Thymus (tissue), 11 donors: ENCODE measurements at regions not wholly inside any gene's neighbourhood (a gene's known extent, or its start where the extent isn't known, plus 50 kb on each side); places are given as distances from the start of the nearest gene placed in this dataset.

Experiments used
- DNase-seq, 9 donors: peaks; one replicate each; pipeline ENCODE4 v3.0.0-alpha.2; 2013; ENCODE audit warnings: low spot score in 9 of 9, low read depth in 6 of 9, missing footprints in 1 of 9
- H3K27ac ChIP-seq, 2 donors: one replicate each; pipeline ENCODE4 v1.5.1; 2013; ENCODE audit warnings: control low read depth in 1 of 2, low read depth in 1 of 2, low read length in 1 of 2, mild to moderate bottlenecking in 1 of 2, moderate library complexity in 1 of 2
- H3K27me3 ChIP-seq, 2 donors: one replicate each; pipeline ENCODE4 v1.5.1; 2013; ENCODE audit warnings: low read length in 1 of 2; ENCODE audit not compliant: control insufficient read depth in 2 of 2, insufficient read depth in 1 of 2
- H3K36me3 ChIP-seq, 2 donors: one replicate each; pipeline ENCODE4 v1.5.1; 2013; ENCODE audit warnings: low read length in 1 of 2, mild to moderate bottlenecking in 1 of 2, moderate library complexity in 1 of 2; ENCODE audit not compliant: control insufficient read depth in 2 of 2, insufficient read depth in 2 of 2
- H3K4me1 ChIP-seq, 2 donors: one replicate each; pipeline ENCODE4 v1.5.1; 2013; ENCODE audit warnings: low read length in 2 of 2; ENCODE audit not compliant: control insufficient read depth in 2 of 2, insufficient read depth in 2 of 2
- H3K4me3 ChIP-seq, 2 donors: one replicate each; pipeline ENCODE4 v1.5.1; 2013; ENCODE audit warnings: low read length in 2 of 2, control low read depth in 1 of 2, mild to moderate bottlenecking in 1 of 2
- H3K9me3 ChIP-seq, 2 donors: one replicate each; pipeline ENCODE4 v1.5.1; 2013; ENCODE audit warnings: low read length in 1 of 2, mild to moderate bottlenecking in 1 of 2; ENCODE audit not compliant: control insufficient read depth in 2 of 2, insufficient read depth in 1 of 2
- WGBS: extraction: QIAGEN DNeasy Blood & Tissue Kit; methylation state at CpG from one replicate; pipeline ENCODE4 v1.1.7; 2013; 5-methylcytosine and 5-hydroxymethylcytosine counted together
- donor health status: healthy.

DNA sequence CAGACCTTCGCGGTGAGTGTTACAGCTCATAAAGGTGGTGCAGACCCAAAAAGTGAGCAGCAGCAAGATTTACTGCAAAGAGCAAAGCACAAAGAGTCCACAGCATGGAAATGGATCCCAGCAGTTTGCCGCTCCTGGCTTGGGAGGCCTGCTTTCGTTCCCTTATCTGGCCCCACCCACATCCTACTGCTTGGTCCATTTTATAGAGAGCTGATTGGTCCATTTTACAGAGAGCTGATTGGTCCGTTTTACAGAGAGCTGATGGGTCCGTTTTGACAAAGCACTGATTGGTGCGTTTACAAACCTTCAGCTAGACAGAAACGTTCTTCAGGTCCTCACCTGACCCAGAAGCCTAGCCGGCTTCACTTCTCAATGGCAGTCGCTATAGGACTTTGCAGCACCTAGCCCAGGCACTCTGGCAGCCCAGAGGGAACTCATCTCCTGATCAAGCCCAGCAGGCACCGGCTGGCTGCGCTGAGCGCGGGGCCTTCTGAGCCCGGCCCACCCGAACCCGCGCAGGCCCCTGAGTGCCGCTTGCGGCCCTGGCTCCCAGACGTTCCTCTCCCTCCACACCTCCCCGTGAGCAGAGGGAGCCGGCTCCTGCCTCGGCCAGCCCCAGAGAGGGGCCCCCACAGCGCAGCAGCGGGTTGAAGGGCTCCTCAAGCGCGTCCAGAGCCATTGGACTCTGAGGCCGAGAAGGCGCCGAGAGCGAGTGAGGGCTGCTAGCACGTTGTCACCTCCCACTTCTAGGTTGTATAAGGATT, 200.3 kb downstream of the LMO4 start:
- no peak overlapping the region for H3K4me3 ChIP-seq
- peaks cover 0 to 5% of the 10 kb centered on the region in 2 donors for H3K9me3 ChIP-seq
- H3K36me3 ChIP-seq, result no peaks in the 10 kb centered on the region
- no peak overlapping the region for H3K27ac ChIP-seq
- 96% methylated on average over 33 of the region's 33 CpGs for WGBS
- DNase-seq, result no peak
- H3K27me3 ChIP-seq, result no peaks in the 10 kb centered on the region
- no peaks in the 10 kb centered on the region for H3K4me1 ChIP-seq

DNA sequence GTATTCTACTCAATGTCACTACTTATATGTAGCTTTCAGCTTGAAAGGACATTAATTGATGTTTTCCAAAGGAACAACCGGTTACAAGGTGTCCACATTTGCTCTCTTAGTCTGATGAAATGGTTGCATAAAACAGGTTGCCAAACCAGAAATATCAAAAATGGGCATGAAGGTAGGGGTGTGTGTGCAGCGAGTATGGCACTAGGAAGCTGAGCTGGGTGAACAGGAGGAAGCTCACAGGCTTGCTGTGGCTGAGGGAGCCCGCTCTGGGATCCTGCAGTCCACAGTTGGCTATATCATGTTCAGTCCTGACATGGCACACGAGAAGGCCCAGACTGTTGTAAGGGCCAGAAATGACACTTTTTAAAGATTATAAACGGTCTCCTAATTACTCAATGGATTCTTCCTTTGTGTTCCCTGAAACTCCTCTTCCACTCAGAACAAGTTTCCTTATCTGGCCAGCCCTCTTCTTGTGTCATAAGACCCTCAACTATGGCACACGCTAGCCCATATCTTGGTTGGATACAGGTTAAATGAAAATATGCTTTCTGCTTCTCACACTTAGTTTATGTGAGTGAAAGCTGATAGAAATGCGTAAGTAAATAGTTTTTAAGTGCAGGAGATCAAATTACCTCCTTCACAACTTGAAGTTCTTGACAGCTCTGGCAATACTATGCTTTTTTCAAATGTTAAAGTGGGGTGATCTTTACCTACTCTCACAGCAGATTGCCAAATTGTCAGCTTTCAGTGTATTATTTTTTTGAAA, 201.5 kb downstream of the LMO4 start:
- Histone ChIP-seq H3K9me3 (peaks cover 0 to 5% of the 10 kb centered on the region in 2 donors), H3K4me3 (no peak overlapping the region), H3K27ac (no peak overlapping the region), H3K36me3 (no peaks in the 10 kb centered on the region), H3K27me3 (no peaks in the 10 kb centered on the region), H3K4me1 (no peaks in the 10 kb centered on the region)
- DNase-seq, result no peak
- 92% methylated on average over 7 of the region's 7 CpGs for WGBS

DNA sequence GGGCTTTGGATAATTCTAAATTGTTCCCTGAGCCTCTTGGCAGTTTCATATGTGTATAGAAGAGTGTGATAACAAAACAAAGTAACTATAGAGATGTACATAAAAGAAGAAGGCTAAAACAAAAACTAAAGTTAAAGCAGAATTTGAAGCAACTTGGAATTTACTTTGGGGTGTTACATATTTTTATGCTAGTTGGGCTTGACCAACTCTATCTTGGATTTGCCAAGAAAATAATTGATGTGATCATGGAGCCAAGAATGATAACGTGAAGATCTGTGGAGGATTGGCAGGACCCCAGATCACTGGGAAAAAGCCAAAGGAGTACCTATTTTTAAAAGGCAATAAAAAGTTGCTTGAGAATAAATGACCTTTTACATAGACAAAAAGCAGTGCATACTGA, 206.9 kb downstream of the LMO4 start:
- Histone ChIP-seq H3K9me3 (no peaks in the 10 kb centered on the region), H3K4me1 (no peaks in the 10 kb centered on the region), H3K27me3 (no peaks in the 10 kb centered on the region), H3K4me3 (no peak overlapping the region), H3K27ac (no peak overlapping the region), H3K36me3 (no peaks in the 10 kb centered on the region)
- whole genome bisulfite sequencing, result 93% methylated on average over 1 of the region's 1 CpG
- DNase-seq, result no peak

DNA sequence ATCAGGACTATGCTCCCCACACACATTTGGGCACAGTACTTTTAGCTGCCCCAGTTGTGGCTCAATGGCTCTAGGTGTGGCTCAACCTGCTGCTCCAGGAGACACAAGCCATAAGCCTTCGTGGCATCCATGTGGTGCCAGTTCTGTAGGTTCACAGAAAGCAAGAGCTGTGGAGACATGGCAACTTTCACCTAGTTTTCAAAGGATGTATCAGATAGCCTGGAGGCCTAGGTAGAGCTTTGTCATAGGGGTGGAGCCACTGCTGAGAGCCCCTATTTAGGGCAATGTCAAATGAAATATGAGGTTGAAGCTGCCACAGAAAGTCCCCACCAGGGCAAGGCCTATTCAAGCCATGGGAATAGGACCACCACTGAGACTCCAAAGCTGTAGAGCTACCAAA, 210.5 kb downstream of the LMO4 start:
- H3K9me3 ChIP-seq, result no peaks in the 10 kb centered on the region
- H3K27ac ChIP-seq, result no peak overlapping the region
- DNase-seq, result no peak
- 96% methylated on average over 1 of the region's 1 CpG for WGBS
- H3K27me3 ChIP-seq, result no peaks in the 10 kb centered on the region
- H3K36me3 ChIP-seq, result no peaks in the 10 kb centered on the region
- H3K4me3 ChIP-seq, result no peak overlapping the region
- no peaks in the 10 kb centered on the region for H3K4me1 ChIP-seq

DNA sequence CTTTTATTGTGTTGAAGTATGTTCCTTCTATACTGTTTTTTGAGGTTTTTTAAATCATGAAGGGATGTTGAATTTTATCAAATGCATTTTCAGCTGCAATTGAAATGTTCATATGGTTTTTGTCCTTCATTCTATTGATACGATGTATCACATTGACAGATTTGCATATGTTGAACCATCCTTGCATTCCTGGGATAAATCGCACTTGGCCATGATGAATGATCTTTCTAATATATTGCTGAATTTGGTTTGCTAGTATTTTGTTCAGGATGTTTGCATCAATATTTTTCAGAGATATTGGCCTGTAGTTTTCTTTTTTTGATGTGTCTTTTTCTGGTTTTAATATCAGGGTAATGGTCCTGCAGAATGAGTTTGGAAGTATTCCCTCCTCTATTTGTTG, 214.0 kb downstream of the LMO4 start:
- Histone ChIP-seq H3K4me3 (no peak overlapping the region), H3K27ac (no peak overlapping the region), H3K36me3 (no peaks in the 10 kb centered on the region), H3K4me1 (no peaks in the 10 kb centered on the region), H3K9me3 (peaks cover 0 to 5% of the 10 kb centered on the region in 2 donors), H3K27me3 (no peaks in the 10 kb centered on the region)
- DNase-seq, result no peak
- over 99% methylated on average over 2 of the region's 2 CpGs for WGBS

DNA sequence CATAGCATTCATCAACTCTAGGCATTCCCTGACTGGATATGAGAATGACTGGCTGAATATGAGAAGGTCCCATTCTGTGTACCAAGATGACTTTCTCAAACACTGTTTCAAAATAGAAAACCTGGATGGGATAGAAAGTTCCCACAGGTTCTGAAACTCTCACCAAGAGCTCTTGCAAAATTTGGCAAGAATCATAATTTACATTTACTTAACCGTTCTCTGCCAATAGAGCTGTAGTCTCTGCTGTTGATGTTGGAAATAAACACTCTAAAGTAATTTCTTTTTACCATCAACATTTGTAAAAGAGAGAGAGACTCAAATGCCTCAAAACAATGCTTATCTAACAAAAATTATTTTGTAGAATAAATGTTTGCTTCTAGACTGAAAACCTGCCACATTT, 221.1 kb downstream of the LMO4 start:
- no peak for DNase-seq
- H3K36me3 ChIP-seq, result no peaks in the 10 kb centered on the region
- H3K27ac ChIP-seq, result no peak overlapping the region
- H3K4me1 ChIP-seq, result no peaks in the 10 kb centered on the region
- H3K27me3 ChIP-seq, result no peaks in the 10 kb centered on the region
- WGBS, result 98% methylated on average over 1 of the region's 1 CpG
- H3K9me3 ChIP-seq, result peaks cover 0 to 5% of the 10 kb centered on the region in 2 donors
- H3K4me3 ChIP-seq, result no peak overlapping the region

DNA sequence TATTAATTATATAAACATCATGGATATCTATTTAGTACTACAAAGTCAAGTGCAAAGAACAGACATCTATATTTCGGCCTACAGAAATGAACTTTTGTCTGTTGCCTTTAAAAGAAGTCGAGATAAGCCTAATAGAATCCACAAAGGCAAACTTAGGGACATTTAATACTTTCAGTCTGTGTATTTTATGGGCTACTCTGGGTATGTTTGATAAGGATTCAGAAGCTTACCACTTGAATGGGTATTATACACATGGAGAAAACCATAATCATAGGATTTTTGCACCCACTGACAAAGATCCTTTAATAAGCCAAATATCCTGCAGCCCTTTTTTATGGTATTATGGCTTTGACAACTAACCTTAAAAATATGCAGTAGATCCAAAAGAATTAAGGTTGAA, 224.8 kb downstream of the LMO4 start:
- H3K9me3 ChIP-seq, result no peaks in the 10 kb centered on the region
- 97% methylated on average over 2 of the region's 2 CpGs for WGBS

DNA sequence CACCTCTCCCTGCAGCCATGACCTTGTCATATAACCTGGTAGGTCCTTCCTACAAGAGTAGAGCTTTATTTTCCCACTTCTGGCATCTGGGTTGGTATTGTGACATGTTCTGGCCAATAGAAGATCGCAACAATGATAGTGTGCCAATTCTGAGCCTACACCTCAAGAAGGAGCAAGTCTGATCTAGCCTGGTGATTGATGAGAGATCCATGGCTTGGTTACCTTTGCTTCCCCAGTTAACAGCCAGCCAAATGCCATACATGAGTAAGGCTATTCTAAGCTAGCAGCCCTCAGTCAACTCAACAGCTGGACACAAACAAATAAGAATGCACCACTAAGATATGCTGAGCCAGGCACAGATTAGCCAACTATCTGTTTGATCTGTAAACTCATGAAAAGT, 226.7 kb downstream of the LMO4 start:
- Histone ChIP-seq H3K4me3 (no peak overlapping the region), H3K9me3 (no peaks in the 10 kb centered on the region), H3K27ac (no peak overlapping the region), H3K36me3 (no peaks in the 10 kb centered on the region), H3K27me3 (no peaks in the 10 kb centered on the region), H3K4me1 (no peaks in the 10 kb centered on the region)
- DNase-seq, result no peak
- WGBS, result 96% methylated on average over 1 of the region's 1 CpG

More for the DNA sequence above, 224.8 kb downstream of the LMO4 start:
- Histone ChIP-seq H3K4me1 (no peaks in the 10 kb centered on the region), H3K27me3 (no peaks in the 10 kb centered on the region), H3K36me3 (no peaks in the 10 kb centered on the region), H3K4me3 (no peak overlapping the region), H3K27ac (no peak overlapping the region)
- DNase-seq, result no peak

DNA sequence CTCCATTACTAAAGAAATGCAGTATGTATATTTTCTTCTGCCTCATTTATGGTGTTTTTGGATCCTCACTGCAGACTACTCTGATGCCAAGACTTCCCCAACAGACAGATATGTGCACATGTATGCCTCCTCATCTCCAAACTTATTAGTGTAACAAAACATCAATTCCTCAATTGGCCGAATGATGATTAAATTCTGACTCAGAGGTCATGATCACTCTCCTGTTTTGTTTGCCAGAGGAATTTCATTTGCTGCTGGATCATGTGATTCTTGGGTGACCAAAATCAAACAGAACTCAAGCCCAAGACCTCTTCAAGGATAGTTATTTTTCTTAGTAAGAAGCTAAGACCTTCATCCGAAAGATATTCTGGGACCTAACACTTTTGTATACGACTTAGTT, 227.6 kb downstream of the LMO4 start:
- H3K4me3 ChIP-seq, result no peak overlapping the region
- H3K9me3 ChIP-seq, result no peaks in the 10 kb centered on the region
- H3K27me3 ChIP-seq, result no peaks in the 10 kb centered on the region
- H3K36me3 ChIP-seq, result no peaks in the 10 kb centered on the region
- WGBS, result 98% methylated on average over 3 of the region's 3 CpGs
- no peak for DNase-seq
- H3K4me1 ChIP-seq, result no peaks in the 10 kb centered on the region
- no peak overlapping the region for H3K27ac ChIP-seq
